Loucy (cell line): ENCODE measurements at regions not wholly inside any gene's neighbourhood (a gene's known extent, or its start where the extent isn't known, plus 50 kb on each side); places are given as distances from the start of the nearest gene placed in this dataset.

ENCODE experiments used
- H2AFZ ChIP-seq: fragments of 200-600 bp; sonication (generic); 2 replicates; pipeline ENCODE4 v1.6.0; 2016; ENCODE audit warnings: antibody characterized with exemption, mild to moderate bottlenecking, low read length, moderate library complexity
- H3F3A ChIP-seq: fragments of 200-600 bp; 2 replicates; pipeline ENCODE4 v1.6.0; 2016; ENCODE audit warnings: antibody characterized with exemption, low read depth, mild to moderate bottlenecking
- H3K27me3 ChIP-seq: fragments of 200-600 bp; sonication (generic); 2 replicates; pipeline ENCODE4 v1.6.1; 2014; ENCODE audit warnings: low read length, mild to moderate bottlenecking; ENCODE audit not compliant: insufficient read depth, poor library complexity, severe bottlenecking
- H3K36me3 ChIP-seq: fragments of 200-600 bp; sonication (generic); 2 replicates; pipeline ENCODE4 v1.6.1; 2016; ENCODE audit warnings: low read length; ENCODE audit not compliant: insufficient read depth
- H3K4me1 ChIP-seq: fragments of 200-600 bp; sonication (generic); 2 replicates; pipeline ENCODE4 v1.5.1; 2014; ENCODE audit warnings: low read length, mild to moderate bottlenecking; ENCODE audit not compliant: insufficient read depth, poor library complexity, severe bottlenecking
- H3K4me2 ChIP-seq: fragments of 200-600 bp; sonication (generic); 2 replicates; pipeline ENCODE4 v1.6.0; 2014; ENCODE audit warnings: antibody characterized with exemption, low read length, low read depth, mild to moderate bottlenecking; ENCODE audit not compliant: poor library complexity, severe bottlenecking
- H3K4me3 ChIP-seq: fragments of 200-600 bp; sonication (generic); 2 replicates; pipeline ENCODE4 v1.5.1; 2014; ENCODE audit warnings: low read length, mild to moderate bottlenecking, mixed read lengths; ENCODE audit not compliant: poor library complexity, severe bottlenecking
- H3K79me2 ChIP-seq: fragments of 200-600 bp; sonication (generic); 2 replicates; pipeline ENCODE4 v1.6.1; 2014; ENCODE audit warnings: low read length; ENCODE audit not compliant: insufficient read depth
- H3K9ac ChIP-seq: fragments of 200-600 bp; sonication (generic); 2 replicates; pipeline ENCODE4 v1.6.0; 2014; ENCODE audit warnings: mild to moderate bottlenecking, low read depth, low read length, moderate library complexity; ENCODE audit not compliant: poor library complexity, severe bottlenecking
- H3K9me2 ChIP-seq: fragments of 200-600 bp; sonication (generic); replicated peaks from 2 replicates; pipeline ENCODE4 v1.6.1; 2016; ENCODE audit warnings: low read depth, low read length, mixed read lengths
- H3K9me3 ChIP-seq: fragments of 200-600 bp; sonication (generic); 2 replicates; pipeline ENCODE4 v1.6.1; 2014; ENCODE audit warnings: mild to moderate bottlenecking, antibody characterized with exemption, low read length, low read depth; ENCODE audit not compliant: insufficient read depth
- H4K20me1 ChIP-seq: fragments of 200-600 bp; sonication (generic); 2 replicates; pipeline ENCODE4 v1.6.0; 2014; ENCODE audit warnings: antibody characterized with exemption, low read length, mild to moderate bottlenecking; ENCODE audit not compliant: insufficient read depth, poor library complexity, severe bottlenecking
- CTCF ChIP-seq: fragments of 200-600 bp; sonication (generic); conservative IDR thresholded peaks from 2 replicates; pipeline ENCODE4 v1.5.1; 2014; ENCODE audit warnings: mild to moderate bottlenecking, antibody characterized with exemption, low read length
- EZH2phosphoT487 ChIP-seq: fragments of 200-600 bp; IDR thresholded peaks from 2 replicates; pipeline ENCODE4 v1.6.1; 2018; ENCODE audit warnings: antibody characterized with exemption, mild to moderate bottlenecking, moderate library complexity, borderline replicate concordance

- Histone ChIP-seq H3K4me3 (no peak overlapping the region), H3F3A (no peaks in the 10 kb centered on the region), H3K36me3 (no peaks in the 10 kb centered on the region), H3K79me2 (no peaks in the 10 kb centered on the region), H3K9me2 (no peaks in the 10 kb centered on the region), H2AFZ (peak overlapping the region; percentile 26; the same call in 1 of the 2 replicates), H3K4me1 (peaks cover 46% of the 10 kb centered on the region), H3K9ac (peak overlapping the region; percentile 11), H3K4me2 (no peak overlapping the region), H3K9me3 (no peaks in the 10 kb centered on the region), H3K27me3 (no peaks in the 10 kb centered on the region), H4K20me1 (no peaks in the 10 kb centered on the region)
- TF ChIP-seq EZH2phosphoT487, result no peak
- no peak for TF ChIP-seq CTCF
These were observed 88.0 kb upstream of the ZPBP start for GRCh38 chr7:50181081-50181480.

- Histone ChIP-seq H2AFZ (no peak overlapping the region), H3K36me3 (no peaks in the 10 kb centered on the region), H3K9me2 (no peaks in the 10 kb centered on the region), H3K4me1 (peaks cover 19% of the 10 kb centered on the region), H3K9me3 (no peaks in the 10 kb centered on the region), H3K4me2 (no peak overlapping the region), H3K9ac (no peak overlapping the region), H3K4me3 (no peak overlapping the region), H3K27me3 (no peaks in the 10 kb centered on the region), H4K20me1 (no peaks in the 10 kb centered on the region), H3K79me2 (no peaks in the 10 kb centered on the region), H3F3A (no peaks in the 10 kb centered on the region)
- no peak for TF ChIP-seq CTCF
- TF ChIP-seq EZH2phosphoT487, result no peak
These were observed 85.1 kb upstream of the ZPBP start for GRCh38 chr7:50178166-50178565.

- H3K4me2 ChIP-seq, result no peak overlapping the region
- no peaks in the 10 kb centered on the region for H3K36me3 ChIP-seq
- H3K79me2 ChIP-seq, result no peaks in the 10 kb centered on the region
- no peak overlapping the region for H2AFZ ChIP-seq
- TF ChIP-seq EZH2phosphoT487, result no peak
- H3K9me2 ChIP-seq, result no peaks in the 10 kb centered on the region
- no peaks in the 10 kb centered on the region for H4K20me1 ChIP-seq
- H3K9me3 ChIP-seq, result no peaks in the 10 kb centered on the region
- H3K4me3 ChIP-seq, result no peak overlapping the region
- no peaks in the 10 kb centered on the region for H3K27me3 ChIP-seq
- no peaks in the 10 kb centered on the region for H3K4me1 ChIP-seq
- no peak overlapping the region for H3K9ac ChIP-seq
- no peaks in the 10 kb centered on the region for H3F3A ChIP-seq
These were observed 81.9 kb upstream of the ZPBP start for GRCh38 chr7:50174948-50175347.
